Neural cell (in vitro differentiated cells): ENCODE measurements at regions not wholly inside any gene's neighbourhood (a gene's known extent, or its start where the extent isn't known, plus 50 kb on each side); places are given as distances from the start of the nearest gene placed in this dataset.

Source experiments
- CTCF ChIP-seq: fragments of 450-650 bp; IDR thresholded peaks from 2 replicates; pipeline ENCODE4 v1.5.1; 2014; ENCODE audit warnings: antibody characterized with exemption, mild to moderate bottlenecking, moderate library complexity; ENCODE audit not compliant: poor library complexity, severe bottlenecking
- EZH2 ChIP-seq: fragments of 200-600, 300-800 bp; shearing (Covaris generic), sonication (generic); IDR thresholded peaks from 2 replicates; pipeline ENCODE4 v1.6.1; 2014; ENCODE audit warnings: antibody characterized with exemption, low read length, borderline replicate concordance, mild to moderate bottlenecking; ENCODE audit not compliant: insufficient read depth, poor library complexity, severe bottlenecking

GRCh38 chrX:131783555-131784308, 239.4 kb upstream of the STK26 start:
- TF ChIP-seq CTCF (no peak), EZH2 (no peak)
